GM12873 (cell line): ENCODE measurements at regions not wholly inside any gene's neighbourhood (a gene's known extent, or its start where the extent isn't known, plus 50 kb on each side); places are given as distances from the start of the nearest gene placed in this dataset.

ENCODE experiments used
- TF ChIP-seq, protein P1 (sequence below): IDR thresholded peaks from 2 replicates; pipeline ENCODE4 v1.5.1; 2012; ENCODE audit warnings: low read depth, mild to moderate bottlenecking, moderate library complexity, low read length, control low read depth; ENCODE audit not compliant: insufficient read depth; ENCODE audit errors: missing control alignments

DNA sequence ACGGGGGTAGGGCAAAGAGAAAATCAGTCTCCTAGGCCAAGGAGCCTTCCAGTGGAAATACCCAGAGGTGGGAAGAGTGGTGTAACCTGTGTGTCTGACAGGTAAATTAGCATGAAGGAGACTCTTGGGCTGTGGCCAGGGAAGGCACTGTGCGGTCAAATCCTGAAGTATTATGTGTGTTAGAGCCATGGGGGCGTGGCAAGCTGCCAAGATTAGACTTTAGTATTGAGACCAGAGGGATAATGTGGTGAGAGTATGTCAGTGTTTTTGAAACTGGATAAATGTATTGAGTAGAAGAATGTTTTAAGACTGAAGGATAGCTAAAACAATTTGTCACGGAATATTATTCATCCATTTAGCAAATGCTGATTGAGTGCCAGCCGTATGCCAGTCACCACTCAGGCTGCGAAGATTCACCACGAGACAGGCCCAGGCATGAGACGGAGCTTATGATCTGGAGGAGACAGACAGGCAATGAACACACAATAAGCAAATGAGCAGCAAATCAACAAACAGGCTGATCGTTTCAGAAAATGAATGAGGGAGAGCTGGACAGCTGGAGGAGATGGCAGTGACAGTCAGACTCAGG, 445.9 kb downstream of the MCTP2 start:
- TF ChIP-seq, protein P1, sequence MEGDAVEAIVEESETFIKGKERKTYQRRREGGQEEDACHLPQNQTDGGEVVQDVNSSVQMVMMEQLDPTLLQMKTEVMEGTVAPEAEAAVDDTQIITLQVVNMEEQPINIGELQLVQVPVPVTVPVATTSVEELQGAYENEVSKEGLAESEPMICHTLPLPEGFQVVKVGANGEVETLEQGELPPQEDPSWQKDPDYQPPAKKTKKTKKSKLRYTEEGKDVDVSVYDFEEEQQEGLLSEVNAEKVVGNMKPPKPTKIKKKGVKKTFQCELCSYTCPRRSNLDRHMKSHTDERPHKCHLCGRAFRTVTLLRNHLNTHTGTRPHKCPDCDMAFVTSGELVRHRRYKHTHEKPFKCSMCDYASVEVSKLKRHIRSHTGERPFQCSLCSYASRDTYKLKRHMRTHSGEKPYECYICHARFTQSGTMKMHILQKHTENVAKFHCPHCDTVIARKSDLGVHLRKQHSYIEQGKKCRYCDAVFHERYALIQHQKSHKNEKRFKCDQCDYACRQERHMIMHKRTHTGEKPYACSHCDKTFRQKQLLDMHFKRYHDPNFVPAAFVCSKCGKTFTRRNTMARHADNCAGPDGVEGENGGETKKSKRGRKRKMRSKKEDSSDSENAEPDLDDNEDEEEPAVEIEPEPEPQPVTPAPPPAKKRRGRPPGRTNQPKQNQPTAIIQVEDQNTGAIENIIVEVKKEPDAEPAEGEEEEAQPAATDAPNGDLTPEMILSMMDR: no peak

GRCh38 chr15:94682171-94682570, 450.8 kb downstream of the MCTP2 start:
- TF ChIP-seq, protein P1: no peak

- TF ChIP-seq, protein P1: no peak
Measured at GRCh38 chr15:94683902-94684301, 452.5 kb downstream of the MCTP2 start.

DNA sequence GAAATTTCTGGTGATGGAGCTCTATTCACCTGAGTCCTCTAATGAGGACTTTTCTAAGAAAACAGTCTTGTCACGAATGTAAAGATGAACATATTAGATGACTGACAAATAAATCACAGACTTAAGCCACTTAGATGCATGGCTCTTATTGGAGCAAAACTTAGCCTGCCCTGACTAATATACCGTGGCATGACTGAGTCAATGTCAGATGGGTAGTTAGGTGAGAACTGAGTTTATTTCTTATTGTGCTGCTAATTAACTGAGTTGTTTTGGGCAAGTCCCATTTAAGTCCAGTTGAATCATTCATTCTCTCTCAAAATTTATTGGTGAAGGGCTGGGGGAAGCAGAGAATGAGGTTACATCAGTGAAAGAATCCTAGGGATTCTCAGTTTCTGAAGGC, 459.8 kb downstream of the MCTP2 start:
- TF ChIP-seq, protein P1: no peak

GRCh38 chr15:94692710-94693109, 461.3 kb downstream of the MCTP2 start:
- TF ChIP-seq, protein P1: no peak

- TF ChIP-seq, protein P1: no peak
Measured at GRCh38 chr15:94700211-94700610, 468.9 kb downstream of the MCTP2 start.

GRCh38 chr15:94701281-94701985, 470.1 kb downstream of the MCTP2 start:
- TF ChIP-seq, protein P1: no peak
